ENCODE measurements at regions not wholly inside any gene's neighbourhood (a gene's known extent, or its start where the extent isn't known, plus 50 kb on each side); places are given as distances from the start of the nearest gene placed in this dataset.

DNA sequence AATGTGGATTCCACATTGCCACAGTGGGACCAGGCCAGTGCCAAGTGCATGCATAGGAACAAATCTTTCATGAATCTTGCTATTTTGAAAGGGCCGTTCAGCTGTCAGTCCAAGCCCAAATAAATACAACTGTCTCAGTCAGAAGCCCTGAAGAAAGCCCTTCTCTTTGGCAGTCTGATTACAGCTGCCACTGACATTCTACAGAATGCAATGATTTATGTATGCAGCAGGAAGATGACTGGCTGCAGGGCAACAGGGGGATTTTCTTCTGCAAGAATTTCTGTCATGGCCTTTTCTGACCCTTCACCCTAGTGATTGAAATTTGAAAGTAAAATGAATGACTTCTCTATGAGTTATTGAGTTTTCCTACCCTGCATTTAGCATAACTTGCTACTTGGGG lies 86.7 kb upstream of the FER start:
- Mint-ChIP-seq H3K4me3 (no peak overlapping the region), H3K27ac (no peak overlapping the region), H3K9me3 (no peaks in the 10 kb centered on the region), H3K4me1 (ENCODE audit: low read depth in 2 of 2) (no peaks in the 10 kb centered on the region), H3K27me3 (peaks cover 10 to 35% of the 10 kb centered on the region in 2 donors), H3K36me3 (no peaks in the 10 kb centered on the region)
- DNase-seq (ENCODE audit: low spot score) (no peak), ATAC-seq (no peak)

DNA sequence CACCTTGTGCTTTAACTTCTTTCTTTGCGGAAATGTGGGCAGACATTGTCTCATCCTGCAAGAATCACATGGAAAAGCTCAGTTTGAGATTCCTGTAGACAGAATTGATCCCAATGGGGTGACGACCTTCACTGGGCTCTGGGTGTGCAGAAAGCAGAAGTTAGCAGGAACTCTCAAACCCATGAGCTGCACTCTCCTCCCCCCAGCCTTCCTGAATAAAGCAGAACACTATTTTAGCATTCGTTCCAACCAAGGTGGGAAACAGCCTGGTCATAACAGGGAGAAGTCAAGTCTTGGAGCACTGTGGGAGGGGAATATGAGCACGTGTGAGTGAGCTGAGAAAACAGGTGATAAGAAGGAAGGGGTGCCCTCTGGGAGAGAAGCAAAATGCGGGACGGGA lies 87.4 kb upstream of the FER start:
- H3K27me3 Mint-ChIP-seq = peaks cover 10 to 35% of the 10 kb centered on the region in 2 donors
- no peaks in the 10 kb centered on the region for H3K4me1 Mint-ChIP-seq (ENCODE audit: low read depth in 2 of 2)
- no peaks in the 10 kb centered on the region for H3K36me3 Mint-ChIP-seq
- no peak overlapping the region for H3K4me3 Mint-ChIP-seq
- no peak overlapping the region for H3K27ac Mint-ChIP-seq
- no peaks in the 10 kb centered on the region for H3K9me3 Mint-ChIP-seq
- ATAC-seq (no peak), DNase-seq (ENCODE audit: low spot score) (no peak)

DNA sequence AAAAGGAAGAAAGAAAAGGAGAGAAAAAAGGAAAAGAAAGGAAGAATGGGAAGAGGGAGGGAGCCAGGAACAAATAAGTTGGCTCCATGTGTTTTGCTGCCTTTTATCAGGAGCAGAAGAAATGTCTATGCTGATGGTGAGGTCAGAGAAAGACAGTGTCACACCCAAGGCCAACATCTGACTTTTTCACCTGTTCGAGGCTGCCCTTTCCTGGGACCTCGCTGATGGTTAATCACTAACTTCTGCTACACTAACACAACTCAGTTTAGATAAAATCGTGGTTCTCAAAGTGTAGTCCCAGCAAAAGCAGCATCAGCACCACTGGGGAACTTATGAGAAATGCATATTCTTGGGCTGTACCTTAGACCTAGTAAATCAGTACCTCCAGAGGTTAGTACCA lies 88.2 kb upstream of the FER start:
- DNase-seq (ENCODE audit: low spot score) (no peak), ATAC-seq (no peak)
- Mint-ChIP-seq H3K4me1 (ENCODE audit: low read depth in 2 of 2) (no peaks in the 10 kb centered on the region), H3K36me3 (no peaks in the 10 kb centered on the region), H3K4me3 (no peak overlapping the region), H3K27ac (no peak overlapping the region), H3K9me3 (no peaks in the 10 kb centered on the region), H3K27me3 (peaks cover 10 to 35% of the 10 kb centered on the region in 2 donors)

DNA sequence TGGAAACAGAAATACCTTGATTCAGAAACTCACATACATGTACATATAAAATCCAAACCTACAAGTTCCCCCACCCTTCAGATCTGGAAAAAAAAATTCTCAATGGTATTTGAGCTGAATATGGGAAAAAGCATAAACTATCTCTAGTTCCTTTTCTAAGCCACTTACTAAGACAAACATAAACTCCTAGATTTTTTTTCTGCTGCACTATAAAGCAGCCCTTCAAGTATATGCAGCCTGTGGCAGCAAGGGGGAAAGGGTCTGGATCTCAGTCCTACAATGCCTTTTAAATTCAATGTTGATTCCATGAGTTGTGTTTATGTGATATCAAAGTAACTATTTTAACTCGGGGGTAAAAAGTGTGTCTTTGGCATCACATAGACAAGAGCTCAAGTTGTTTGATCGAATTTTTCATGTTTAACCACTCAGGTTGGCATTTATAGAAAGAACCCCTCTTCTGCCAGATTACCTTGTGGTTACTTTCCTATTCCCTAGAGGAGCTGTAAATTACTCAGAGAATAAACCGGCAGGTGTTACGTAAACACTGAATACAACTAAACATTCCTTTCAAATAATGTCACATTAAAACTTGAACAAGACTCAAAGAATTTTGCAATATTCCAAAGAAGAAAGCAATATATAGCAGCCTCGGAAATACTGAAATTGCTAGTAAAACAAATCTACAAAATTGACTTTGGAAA lies 91.8 kb upstream of the FER start:
- no peak overlapping the region for H3K4me3 Mint-ChIP-seq
- H3K9me3 Mint-ChIP-seq = no peaks in the 10 kb centered on the region
- no peaks in the 10 kb centered on the region for H3K36me3 Mint-ChIP-seq
- no peak for DNase-seq (ENCODE audit: low spot score)
- H3K4me1 Mint-ChIP-seq (ENCODE audit: low read depth in 2 of 2) = no peaks in the 10 kb centered on the region
- H3K27ac Mint-ChIP-seq = no peak overlapping the region
- no peak for ATAC-seq
- peaks cover 10 to 29% of the 10 kb centered on the region in 2 donors for H3K27me3 Mint-ChIP-seq

DNA sequence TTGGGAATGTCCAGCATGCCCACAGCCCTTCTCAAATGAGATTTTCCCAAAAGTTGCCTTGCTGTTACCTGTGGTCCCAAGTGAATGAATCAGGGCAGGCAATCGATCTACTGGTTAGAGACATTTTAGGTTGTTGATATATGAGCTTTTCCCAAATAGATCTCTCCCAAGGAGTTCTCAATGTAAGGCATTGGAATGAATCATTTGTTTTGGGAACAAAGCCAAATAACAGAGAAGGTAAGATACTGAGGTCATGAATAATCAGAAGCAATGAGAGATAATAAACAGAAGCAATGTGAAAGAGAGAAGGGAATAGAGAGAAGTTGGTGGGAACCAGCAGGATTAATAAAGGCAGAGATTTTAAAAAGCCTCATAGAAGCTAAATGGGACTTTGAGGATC lies 93.6 kb upstream of the FER start:
- Mint-ChIP-seq H3K27ac (no peak overlapping the region), H3K27me3 (peaks cover 10 to 19% of the 10 kb centered on the region in 2 donors), H3K36me3 (no peaks in the 10 kb centered on the region), H3K9me3 (no peaks in the 10 kb centered on the region), H3K4me1 (ENCODE audit: low read depth in 2 of 2) (no peaks in the 10 kb centered on the region), H3K4me3 (no peak overlapping the region)
- ATAC-seq = no peak
- no peak for DNase-seq (ENCODE audit: low spot score)

DNA sequence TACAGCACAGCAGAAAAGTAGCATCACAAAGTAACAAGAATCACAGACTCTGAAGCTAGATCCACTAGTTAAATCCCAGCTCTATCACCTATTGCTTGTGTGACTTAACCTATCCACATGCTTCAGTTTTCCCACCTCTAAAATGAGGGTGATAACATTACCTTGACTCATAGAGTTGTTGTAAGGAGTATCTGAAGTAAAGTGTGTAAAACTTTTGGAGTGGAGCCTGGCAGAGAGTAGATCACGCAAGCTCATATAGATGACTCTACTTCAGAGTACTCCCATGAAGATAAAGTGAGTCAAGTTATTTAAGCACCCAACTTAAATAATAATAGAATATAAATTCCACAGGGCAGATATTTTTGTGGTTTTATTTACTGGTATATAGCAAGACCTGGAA lies 94.5 kb upstream of the FER start:
- no peaks in the 10 kb centered on the region for H3K4me1 Mint-ChIP-seq (ENCODE audit: low read depth in 2 of 2)
- H3K4me3 Mint-ChIP-seq = no peak overlapping the region
- H3K27me3 Mint-ChIP-seq = peaks cover 8 to 11% of the 10 kb centered on the region in 2 donors
- no peaks in the 10 kb centered on the region for H3K9me3 Mint-ChIP-seq
- DNase-seq (ENCODE audit: low spot score) = no peak
- no peaks in the 10 kb centered on the region for H3K36me3 Mint-ChIP-seq
- no peak for ATAC-seq
- no peak overlapping the region for H3K27ac Mint-ChIP-seq

DNA sequence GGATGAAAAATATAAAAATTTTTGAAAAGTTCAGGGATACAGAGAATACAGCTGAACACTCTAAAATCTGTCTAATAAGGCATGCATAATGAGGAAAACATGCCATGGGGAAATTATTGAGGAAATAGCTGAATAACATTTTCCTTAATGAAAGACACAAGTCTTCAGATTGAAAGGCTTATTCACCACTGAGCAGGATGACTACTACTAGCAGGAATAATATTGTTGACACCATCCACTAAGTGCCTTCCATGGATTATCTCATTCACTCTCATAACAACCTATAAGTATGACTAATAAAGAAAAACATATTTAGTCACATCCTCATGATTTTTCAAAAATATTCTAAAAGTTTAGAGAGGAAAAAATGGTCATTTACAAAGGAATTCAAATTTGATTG lies 96.7 kb upstream of the FER start:
- H3K27ac Mint-ChIP-seq = no peak overlapping the region
- H3K36me3 Mint-ChIP-seq = peaks cover 4% of the 10 kb centered on the region
- ATAC-seq (no peak), DNase-seq (ENCODE audit: low spot score) (no peak)
- no peaks in the 10 kb centered on the region for H3K4me1 Mint-ChIP-seq (ENCODE audit: low read depth in 2 of 2)
- H3K4me3 Mint-ChIP-seq = no peak overlapping the region
- H3K9me3 Mint-ChIP-seq = no peaks in the 10 kb centered on the region
- H3K27me3 Mint-ChIP-seq = peaks cover 0 to 7% of the 10 kb centered on the region in 2 donors

DNA sequence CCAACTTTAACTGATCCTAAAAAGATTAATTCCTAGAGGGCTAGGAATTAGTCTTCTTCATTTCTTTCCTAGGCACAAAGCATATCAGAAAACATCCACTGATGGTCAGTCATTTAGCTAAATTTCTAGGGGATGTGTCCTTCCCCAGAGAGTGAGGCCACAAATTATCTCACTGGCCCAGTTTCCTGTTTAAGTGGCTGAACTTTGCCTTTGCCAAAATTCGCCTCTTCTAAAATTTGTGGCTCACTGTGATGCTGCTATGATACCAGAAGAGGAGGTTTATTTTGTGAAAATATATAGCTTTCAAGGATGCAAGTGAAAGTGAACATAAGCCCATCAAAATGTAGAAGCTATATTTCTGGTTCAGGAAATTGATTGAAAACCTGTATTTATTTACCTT lies 98.1 kb upstream of the FER start:
- H3K36me3 Mint-ChIP-seq = peaks cover 4% of the 10 kb centered on the region
- H3K27me3 Mint-ChIP-seq = peaks cover 0 to 5% of the 10 kb centered on the region in 2 donors
- H3K27ac Mint-ChIP-seq = no peak overlapping the region
- no peaks in the 10 kb centered on the region for H3K4me1 Mint-ChIP-seq (ENCODE audit: low read depth in 2 of 2)
- H3K4me3 Mint-ChIP-seq = no peak overlapping the region
- ATAC-seq (no peak), DNase-seq (ENCODE audit: low spot score) (no peak)
- no peaks in the 10 kb centered on the region for H3K9me3 Mint-ChIP-seq

DNA sequence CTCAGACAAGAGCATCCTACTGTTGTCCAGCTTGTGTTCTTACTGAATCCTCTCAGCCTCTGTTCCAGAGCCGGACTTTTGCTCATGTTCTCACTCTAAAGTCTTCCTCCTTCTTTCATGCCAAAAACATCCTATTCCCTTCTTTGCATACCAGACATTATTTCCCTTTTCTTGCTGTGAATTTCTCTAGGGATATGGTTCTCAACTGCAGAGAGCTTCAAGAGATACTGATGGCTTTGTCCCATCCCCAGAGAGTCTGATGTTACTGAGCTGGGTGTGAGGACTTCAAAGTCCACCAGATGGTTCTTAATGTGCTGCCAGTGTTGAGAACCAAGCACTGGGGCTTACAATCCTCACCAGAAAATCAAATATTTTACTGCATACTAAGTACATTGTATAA lies 98.6 kb upstream of the FER start:
- H3K4me1 Mint-ChIP-seq (ENCODE audit: low read depth in 2 of 2) = no peaks in the 10 kb centered on the region
- no peak overlapping the region for H3K4me3 Mint-ChIP-seq
- peaks cover 4% of the 10 kb centered on the region for H3K36me3 Mint-ChIP-seq
- no peaks in the 10 kb centered on the region for H3K9me3 Mint-ChIP-seq
- ATAC-seq (no peak), DNase-seq (ENCODE audit: low spot score) (no peak)
- H3K27me3 Mint-ChIP-seq = peaks cover 0 to 8% of the 10 kb centered on the region in 2 donors
- H3K27ac Mint-ChIP-seq = no peak overlapping the region

DNA sequence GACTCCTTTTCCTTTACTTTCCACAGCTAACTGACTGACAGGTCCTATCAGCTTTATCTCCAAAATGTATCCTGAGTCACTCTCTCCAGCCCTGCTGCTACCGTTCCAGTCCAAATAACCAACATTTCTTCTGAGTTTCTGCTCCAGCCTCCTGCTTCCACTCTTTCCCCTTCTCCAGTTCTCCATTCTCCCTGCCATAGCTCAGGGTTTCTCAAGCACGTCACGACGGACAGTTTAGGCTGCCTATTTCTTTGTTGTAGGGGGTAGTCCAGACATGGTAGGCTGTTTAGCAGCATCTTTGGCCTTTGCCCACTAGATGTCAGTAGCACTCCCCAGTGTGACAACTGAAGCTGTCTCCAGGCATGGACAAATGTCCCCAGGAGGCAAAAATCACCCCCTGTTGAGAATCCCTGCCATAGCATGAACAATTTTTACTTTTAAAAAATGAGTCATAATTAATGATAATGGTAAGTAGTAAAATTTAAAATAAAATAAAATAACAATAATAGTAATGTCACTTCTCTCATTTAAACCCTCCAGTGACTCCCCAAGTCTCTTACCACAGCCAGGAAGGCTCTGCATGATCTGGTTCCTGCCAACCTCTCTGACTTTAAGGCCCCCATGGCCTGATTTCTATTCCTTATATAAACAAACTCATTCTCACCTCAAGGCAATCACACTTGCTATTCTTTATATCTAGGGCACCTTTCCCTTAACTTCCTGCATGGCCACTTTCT lies 105.4 kb upstream of the FER start:
- H3K4me1 Mint-ChIP-seq (ENCODE audit: low read depth in 2 of 2) = peaks cover 6 to 9% of the 10 kb centered on the region in 2 donors
- H3K27me3 Mint-ChIP-seq = peaks cover 12% of the 10 kb centered on the region in 2 donors
- DNase-seq (ENCODE audit: low spot score) = no peak
- peaks cover 4% of the 10 kb centered on the region for H3K36me3 Mint-ChIP-seq
- H3K4me3 Mint-ChIP-seq = peak overlapping the region; percentile 2
- ATAC-seq = peak; percentile 82 to 85
- H3K27ac Mint-ChIP-seq = no peak overlapping the region
- no peaks in the 10 kb centered on the region for H3K9me3 Mint-ChIP-seq

DNA sequence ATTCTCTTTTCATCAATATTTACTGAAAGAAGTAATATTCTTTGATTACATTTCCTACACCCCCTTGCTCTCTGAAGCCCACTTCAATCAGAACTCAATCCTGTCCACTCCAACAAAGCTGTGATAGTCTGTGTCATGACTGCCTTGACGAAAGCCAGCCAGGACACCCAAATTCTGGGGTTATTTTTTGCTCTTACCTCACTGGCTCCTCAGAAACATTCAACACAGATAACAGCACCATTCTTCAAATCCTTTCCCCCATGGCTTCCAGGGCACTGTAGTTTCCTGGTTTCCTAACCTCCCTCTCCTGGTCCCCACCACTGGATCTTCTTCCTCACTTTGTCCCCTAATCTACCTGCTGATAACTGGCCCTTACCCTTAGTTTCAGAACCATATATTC lies 106.1 kb upstream of the FER start:
- ATAC-seq (no peak), DNase-seq (ENCODE audit: low spot score) (no peak)
- Mint-ChIP-seq H3K4me1 (ENCODE audit: low read depth in 2 of 2) (peaks cover 6 to 10% of the 10 kb centered on the region in 2 donors), H3K9me3 (no peaks in the 10 kb centered on the region), H3K27ac (no peak overlapping the region), H3K27me3 (peaks cover 12 to 14% of the 10 kb centered on the region in 2 donors), H3K36me3 (no peaks in the 10 kb centered on the region), H3K4me3 (no peak overlapping the region)

DNA sequence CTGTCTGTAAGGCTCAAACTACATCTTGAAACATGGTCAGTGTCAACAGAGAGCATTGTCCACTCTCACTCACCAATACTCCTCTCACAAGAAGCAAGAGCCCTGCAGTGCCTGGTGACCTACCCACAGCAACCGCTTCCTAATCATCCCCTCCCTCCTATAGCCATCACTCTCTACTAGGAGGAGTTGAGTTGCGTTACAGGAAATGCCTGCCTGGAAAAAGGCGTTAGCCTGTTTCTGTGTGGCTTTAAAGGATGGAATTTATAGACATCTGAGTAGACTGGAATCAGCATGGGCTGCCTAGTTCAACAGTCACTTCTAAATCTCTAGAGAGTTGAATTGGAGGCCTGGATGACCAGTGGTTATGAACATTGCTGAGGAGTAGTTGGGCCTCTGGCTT lies 108.3 kb upstream of the FER start:
- no peak for ATAC-seq
- H3K36me3 Mint-ChIP-seq = no peaks in the 10 kb centered on the region
- H3K9me3 Mint-ChIP-seq = no peaks in the 10 kb centered on the region
- no peak overlapping the region for H3K27ac Mint-ChIP-seq
- H3K27me3 Mint-ChIP-seq = peaks cover 14 to 19% of the 10 kb centered on the region in 2 donors
- H3K4me3 Mint-ChIP-seq = no peak overlapping the region
- DNase-seq (ENCODE audit: low spot score) = no peak
- peaks cover 6 to 13% of the 10 kb centered on the region in 2 donors for H3K4me1 Mint-ChIP-seq (ENCODE audit: low read depth in 2 of 2)

DNA sequence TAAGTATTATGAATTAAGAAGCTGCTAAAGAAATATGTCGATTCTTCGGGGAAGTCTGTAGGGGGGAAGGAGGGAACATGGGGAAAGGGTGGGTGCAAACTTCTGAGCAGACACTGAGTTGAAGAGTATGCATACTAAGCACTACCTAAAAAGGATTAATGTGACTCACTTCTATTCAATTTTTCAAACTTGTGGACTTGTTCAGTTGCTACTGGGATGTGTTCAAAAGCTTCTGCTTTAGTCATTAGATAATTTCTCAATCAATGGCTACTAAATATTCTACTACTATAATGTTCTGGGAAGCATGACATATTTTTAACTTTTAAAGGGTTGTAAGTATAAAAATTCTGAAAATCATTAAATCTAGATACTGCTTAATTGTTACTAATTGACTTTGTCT lies 109.7 kb upstream of the FER start:
- Mint-ChIP-seq H3K36me3 (no peaks in the 10 kb centered on the region), H3K9me3 (no peaks in the 10 kb centered on the region), H3K27ac (no peak overlapping the region), H3K4me3 (no peak overlapping the region), H3K27me3 (peaks cover 16 to 19% of the 10 kb centered on the region in 2 donors), H3K4me1 (ENCODE audit: low read depth in 2 of 2) (peaks cover 6 to 13% of the 10 kb centered on the region in 2 donors)
- ATAC-seq (no peak), DNase-seq (ENCODE audit: low spot score) (no peak)

DNA sequence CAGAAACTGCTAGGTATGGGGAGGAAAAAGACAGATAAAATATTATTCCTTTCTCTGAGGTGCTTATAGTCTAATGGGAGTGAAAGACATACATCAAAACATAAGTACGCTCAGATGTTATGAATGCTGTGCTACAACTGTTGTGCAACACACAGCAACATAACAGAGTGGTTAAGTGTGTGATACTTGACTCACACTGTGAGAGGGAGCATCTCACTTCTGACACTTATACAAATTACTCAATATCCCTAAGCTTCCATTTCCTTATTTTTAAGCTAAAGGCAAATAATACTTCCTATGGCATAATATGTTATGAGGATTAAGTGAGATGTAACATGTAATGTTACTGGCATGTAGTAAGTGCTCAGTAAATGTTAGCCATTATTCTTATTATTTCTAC lies 110.6 kb upstream of the FER start:
- H3K4me1 Mint-ChIP-seq (ENCODE audit: low read depth in 2 of 2) = peaks cover 2 to 11% of the 10 kb centered on the region in 2 donors
- no peaks in the 10 kb centered on the region for H3K9me3 Mint-ChIP-seq
- H3K27ac Mint-ChIP-seq = peak overlapping the region in 1 of 2 donors; percentile 36
- ATAC-seq = peak; percentile 83 to 88
- peaks cover 14 to 15% of the 10 kb centered on the region in 2 donors for H3K27me3 Mint-ChIP-seq
- no peak overlapping the region for H3K4me3 Mint-ChIP-seq
- no peaks in the 10 kb centered on the region for H3K36me3 Mint-ChIP-seq
- no peak for DNase-seq (ENCODE audit: low spot score)

All from natural killer cell treated with Interleukin-12 subunit alpha and Interleukin-12 subunit beta and Interleukin-15 and Interleukin-18, amount 100 ng/mL, for 72 hours (primary cell).